DND-41 (cell line): ENCODE measurements at regions not wholly inside any gene's neighbourhood (a gene's known extent, or its start where the extent isn't known, plus 50 kb on each side); places are given as distances from the start of the nearest gene placed in this dataset.

ENCODE experiments used
- EZH2 ChIP-seq: IDR thresholded peaks from 3 replicates; pipeline ENCODE4 v1.6.1; 2012; ENCODE audit warnings: borderline replicate concordance, low read depth, mild to moderate bottlenecking, moderate library complexity, low read length, inconsistent platforms; ENCODE audit not compliant: severe bottlenecking
- TF ChIP-seq, protein P1 (sequence below): IDR thresholded peaks from 2 replicates; pipeline ENCODE4 v1.5.1; 2012; ENCODE audit warnings: borderline replicate concordance, low read length, moderate library complexity, mild to moderate bottlenecking; ENCODE audit not compliant: poor library complexity, severe bottlenecking; ENCODE audit errors: extremely low read depth

GRCh38 chr10:130952086-130952485 lies 359.4 kb downstream of the TCERG1L start:
- no peak for TF ChIP-seq EZH2
- TF ChIP-seq, protein P1, sequence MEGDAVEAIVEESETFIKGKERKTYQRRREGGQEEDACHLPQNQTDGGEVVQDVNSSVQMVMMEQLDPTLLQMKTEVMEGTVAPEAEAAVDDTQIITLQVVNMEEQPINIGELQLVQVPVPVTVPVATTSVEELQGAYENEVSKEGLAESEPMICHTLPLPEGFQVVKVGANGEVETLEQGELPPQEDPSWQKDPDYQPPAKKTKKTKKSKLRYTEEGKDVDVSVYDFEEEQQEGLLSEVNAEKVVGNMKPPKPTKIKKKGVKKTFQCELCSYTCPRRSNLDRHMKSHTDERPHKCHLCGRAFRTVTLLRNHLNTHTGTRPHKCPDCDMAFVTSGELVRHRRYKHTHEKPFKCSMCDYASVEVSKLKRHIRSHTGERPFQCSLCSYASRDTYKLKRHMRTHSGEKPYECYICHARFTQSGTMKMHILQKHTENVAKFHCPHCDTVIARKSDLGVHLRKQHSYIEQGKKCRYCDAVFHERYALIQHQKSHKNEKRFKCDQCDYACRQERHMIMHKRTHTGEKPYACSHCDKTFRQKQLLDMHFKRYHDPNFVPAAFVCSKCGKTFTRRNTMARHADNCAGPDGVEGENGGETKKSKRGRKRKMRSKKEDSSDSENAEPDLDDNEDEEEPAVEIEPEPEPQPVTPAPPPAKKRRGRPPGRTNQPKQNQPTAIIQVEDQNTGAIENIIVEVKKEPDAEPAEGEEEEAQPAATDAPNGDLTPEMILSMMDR: no peak
